GM23248 (cell line): ENCODE measurements at regions not wholly inside any gene's neighbourhood (a gene's known extent, or its start where the extent isn't known, plus 50 kb on each side); places are given as distances from the start of the nearest gene placed in this dataset.
"Not testable (repeated sequence)": the region's sequence is repeated elsewhere in the genome, so short reads cannot be mapped to it uniquely, and the experiment has no call there.

Experiments
- EZH2 ChIP-seq: fragments of 200-600 bp; sonication (generic); IDR thresholded peaks from 2 replicates; pipeline ENCODE4 v1.6.1; 2018; ENCODE audit warnings: antibody characterized with exemption, mild to moderate bottlenecking; ENCODE audit not compliant: insufficient read depth, poor library complexity, severe bottlenecking
- EZH2phosphoT487 ChIP-seq: fragments of 200-600 bp; sonication (generic); IDR thresholded peaks from 2 replicates; pipeline ENCODE4 v1.6.1; 2018; ENCODE audit warnings: antibody characterized with exemption, moderate library complexity, mild to moderate bottlenecking, low read depth; ENCODE audit not compliant: insufficient read depth

DNA sequence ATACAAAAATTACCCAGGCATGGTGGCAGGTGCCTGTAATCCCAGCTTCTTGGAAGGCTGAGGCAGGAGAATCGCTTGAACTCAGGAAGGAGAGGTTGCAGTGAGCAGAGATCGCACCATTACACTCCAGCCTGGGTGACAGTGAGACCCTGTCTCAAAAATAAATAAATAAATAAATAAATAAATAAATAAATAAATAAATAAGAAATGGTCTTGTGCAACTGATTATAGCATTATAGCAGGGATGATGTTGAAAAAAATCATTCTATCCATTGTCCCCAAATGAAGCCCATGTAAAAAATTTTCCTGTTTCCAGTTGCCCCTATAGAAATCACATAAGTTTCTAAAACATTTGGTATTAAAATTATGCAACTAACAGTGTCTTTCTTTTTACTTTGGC lies 100.5 kb downstream of the CMC2 start:
- not testable (repeated sequence) for TF ChIP-seq EZH2phosphoT487, EZH2
